MM.1S (cell line): ENCODE measurements at regions not wholly inside any gene's neighbourhood (a gene's known extent, or its start where the extent isn't known, plus 50 kb on each side); places are given as distances from the start of the nearest gene placed in this dataset.

Source experiments
- CTCF ChIP-seq: fragments of 300-600 bp; sonication (generic); IDR thresholded peaks from 2 replicates; pipeline ENCODE4 v1.5.1; 2016; ENCODE audit warnings: antibody characterized with exemption, low read length, mixed read lengths
- EZH2 ChIP-seq: fragments of 300-600 bp; sonication (generic); optimal IDR thresholded peaks from 2 replicates; pipeline ENCODE3; 2017; ENCODE audit warnings: low read depth, mild to moderate bottlenecking, antibody characterized with exemption, low read length, mixed read lengths

- TF ChIP-seq CTCF (peak; percentile 47), EZH2 (no peak)
Observed at GRCh38 chr1:99481391-99481996, 164.4 kb upstream of the PALMD start.
